Gastroesophageal sphincter (tissue), 3 donors: ENCODE measurements at regions not wholly inside any gene's neighbourhood (a gene's known extent, or its start where the extent isn't known, plus 50 kb on each side); places are given as distances from the start of the nearest gene placed in this dataset.

ENCODE experiments used
- CTCF ChIP-seq, 4 experiments: fragments of 200-600 bp in 2 of 4; fragments of 450-650 bp in 2 of 4; sonication (generic) in 1 of 4; IDR thresholded peaks; one replicate each; pipeline ENCODE4 v1.5.1; 2017 to 2019; ENCODE audit warnings: antibody characterized with exemption in 4 of 4, mild to moderate bottlenecking in 2 of 4, moderate library complexity in 2 of 4
- POLR2A ChIP-seq, 2 donors: fragments of 450-650 bp; IDR thresholded peaks; one replicate each; pipeline ENCODE4 v1.6.1; 2017; ENCODE audit warnings: antibody characterized with exemption in 2 of 2, mild to moderate bottlenecking in 2 of 2, moderate library complexity in 1 of 2
- POLR2AphosphoS5 ChIP-seq: sonication (generic); formaldehyde crosslinking; IDR thresholded peaks from one replicate; pipeline ENCODE4 v1.6.1; 2017; ENCODE audit warnings: antibody characterized with exemption

- no peak for TF ChIP-seq CTCF (IDR thresholded peaks at IDR 0.05)
- no peak for TF ChIP-seq POLR2A (IDR thresholded peaks at IDR 0.05)
- TF ChIP-seq POLR2AphosphoS5 = no peak
Measured at GRCh38 chr21:38721958-38722357, 83.8 kb upstream of the ETS2 start.
